ENCODE measurements at regions not wholly inside any gene's neighbourhood (a gene's known extent, or its start where the extent isn't known, plus 50 kb on each side); places are given as distances from the start of the nearest gene placed in this dataset.

DNA sequence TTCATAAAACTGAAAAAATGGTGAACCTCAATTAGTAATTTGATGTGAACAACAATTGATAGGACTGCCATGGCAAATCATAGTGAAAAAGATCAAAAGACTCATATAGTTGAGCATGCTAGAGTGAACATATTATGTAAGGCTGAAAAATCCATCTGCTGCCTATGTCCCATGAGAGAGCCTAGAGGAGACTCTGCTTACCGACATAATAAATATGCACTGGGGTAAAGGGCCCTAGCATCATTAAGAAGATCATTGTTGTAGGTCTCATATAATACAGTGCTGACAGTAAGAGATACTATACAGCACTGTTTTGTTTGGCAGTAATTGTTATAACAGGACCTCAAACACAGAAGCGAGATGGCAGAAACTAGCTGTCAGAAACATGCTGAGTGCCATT, 229.0 kb downstream of the PABPC4L start:
- Histone ChIP-seq H3K23ac (ENCODE audit: insufficient read length, low read depth, low read length) (no peak overlapping the region), H3K9ac (ENCODE audit: extremely low read depth, insufficient read length, low read length) (no peak overlapping the region), H3K14ac (ENCODE audit: insufficient read depth, low read length) (no peak overlapping the region), H3K79me1 (ENCODE audit: insufficient read depth, low read depth, low read length, poor library complexity, severe bottlenecking) (no peaks in the 10 kb centered on the region), H3K27ac (ENCODE audit: insufficient read length, low read depth, low read length) (no peak overlapping the region), H3K4ac (ENCODE audit: low read depth, low read length) (no peak overlapping the region), H2BK20ac (ENCODE audit: low read depth, low read length, poor library complexity, severe bottlenecking) (no peak overlapping the region), H4K91ac (ENCODE audit: insufficient read length, low read depth, low read length) (no peak overlapping the region), H3K9me3 (ENCODE audit: control insufficient read depth, low read depth, low read length) (no peaks in the 10 kb centered on the region), H3K4me1 (ENCODE audit: insufficient read depth, low read length) (no peaks in the 10 kb centered on the region), H2BK15ac (ENCODE audit: low read depth, low read length) (no peak overlapping the region), H3K27me3 (ENCODE audit: insufficient read depth, low read length) (no peaks in the 10 kb centered on the region), H2BK120ac (ENCODE audit: low read depth, low read length, poor library complexity, severe bottlenecking) (no peak overlapping the region), H3T11ph (ENCODE audit: low read length) (no peak overlapping the region), H3K18ac (ENCODE audit: insufficient read length, low read depth, low read length) (no peak overlapping the region), H3K4me2 (ENCODE audit: insufficient read depth, insufficient read length, low read length) (no peak overlapping the region), H2BK12ac (ENCODE audit: insufficient read length, low read depth, low read length) (no peak overlapping the region), H4K20me1 (ENCODE audit: control insufficient read depth, insufficient read depth, insufficient read length) (no peaks in the 10 kb centered on the region), H3K56ac (ENCODE audit: insufficient read length, low read depth, low read length) (no peak overlapping the region), H2AK5ac (ENCODE audit: insufficient read length, low read length) (no peak overlapping the region), H4K8ac (replicated peaks; ENCODE audit: insufficient read length, low read depth, low read length) (no peak overlapping the region), H4K5ac (ENCODE audit: insufficient read length, low read depth, low read length) (no peak overlapping the region), H3K23me2 (ENCODE audit: insufficient read length, low read depth, low read length, poor library complexity, severe bottlenecking) (no peaks in the 10 kb centered on the region), H2AFZ (ENCODE audit: low read length) (no peak overlapping the region), H3K79me2 (ENCODE audit: insufficient read depth, low read length) (no peaks in the 10 kb centered on the region), H2BK5ac (ENCODE audit: insufficient read length, low read length) (no peak overlapping the region)
- TF ChIP-seq, protein P1, sequence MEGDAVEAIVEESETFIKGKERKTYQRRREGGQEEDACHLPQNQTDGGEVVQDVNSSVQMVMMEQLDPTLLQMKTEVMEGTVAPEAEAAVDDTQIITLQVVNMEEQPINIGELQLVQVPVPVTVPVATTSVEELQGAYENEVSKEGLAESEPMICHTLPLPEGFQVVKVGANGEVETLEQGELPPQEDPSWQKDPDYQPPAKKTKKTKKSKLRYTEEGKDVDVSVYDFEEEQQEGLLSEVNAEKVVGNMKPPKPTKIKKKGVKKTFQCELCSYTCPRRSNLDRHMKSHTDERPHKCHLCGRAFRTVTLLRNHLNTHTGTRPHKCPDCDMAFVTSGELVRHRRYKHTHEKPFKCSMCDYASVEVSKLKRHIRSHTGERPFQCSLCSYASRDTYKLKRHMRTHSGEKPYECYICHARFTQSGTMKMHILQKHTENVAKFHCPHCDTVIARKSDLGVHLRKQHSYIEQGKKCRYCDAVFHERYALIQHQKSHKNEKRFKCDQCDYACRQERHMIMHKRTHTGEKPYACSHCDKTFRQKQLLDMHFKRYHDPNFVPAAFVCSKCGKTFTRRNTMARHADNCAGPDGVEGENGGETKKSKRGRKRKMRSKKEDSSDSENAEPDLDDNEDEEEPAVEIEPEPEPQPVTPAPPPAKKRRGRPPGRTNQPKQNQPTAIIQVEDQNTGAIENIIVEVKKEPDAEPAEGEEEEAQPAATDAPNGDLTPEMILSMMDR (conservative IDR thresholded peaks at IDR 0.05) = no peak
- H3K27ac Mint-ChIP-seq = no peak overlapping the region
- no peak for DNase-seq
- peaks cover 2 to 6% of the 10 kb centered on the region in 2 experiments; a peak in 1 of 4 replicates for H3K4me1 Mint-ChIP-seq
- no peaks in the 10 kb centered on the region for H3K36me3 Mint-ChIP-seq (ENCODE audit: insufficient read depth in 1 of 3, low read depth in 3 of 3)
- no peaks in the 10 kb centered on the region for H3K27me3 Mint-ChIP-seq (ENCODE audit: low read depth)
- H3K4me3 Mint-ChIP-seq = no peak overlapping the region
- WGBS (ENCODE audit: extremely low coverage, insufficient read length, low lambda C conversion rate) = no CpG with 5 or more reads among the region's 2 CpGs
- peaks cover 0 to 3% of the 10 kb centered on the region in 2 experiments; a peak in 3 of 5 replicates for H3K9me3 Mint-ChIP-seq

All from H9 (cell line).